PC-9 (cell line): ENCODE measurements at regions not wholly inside any gene's neighbourhood (a gene's known extent, or its start where the extent isn't known, plus 50 kb on each side); places are given as distances from the start of the nearest gene placed in this dataset.

Source experiments
- BruUV-seq: library from RNA; stranded (reverse); fragments of 400-500 nt; replicated peaks from 2 replicates; lab custom pipeline; 2021; lab: Mats Ljungman, UMichigan
- CTCF ChIA-PET: fragments of 300-600 bp; sonication (Branson Sonifier 250); formaldehyde crosslinking; loops from one replicate; lab custom pipeline; 2022; ENCODE audit warnings: antibody characterized with exemption; lab: Charles Lee
- POLR2A ChIA-PET: fragments of 300-600 bp; sonication (Branson Sonifier 250); formaldehyde crosslinking; loops from one replicate; lab custom pipeline; 2022; ENCODE audit warnings: antibody characterized with exemption; ENCODE audit not compliant: unreplicated experiment; lab: Charles Lee
- DNase-seq, 2 experiments: peaks; one replicate each; pipeline versions ENCODE4 v3.0.0 to v3.0.0-alpha.2; 2015 to 2022; ENCODE audit warnings: mixed read lengths in 1 of 2
- H2AFZ ChIP-seq: fragments of 200-600 bp; sonication (generic); 2 replicates; pipeline ENCODE4 v1.8.1; 2017; ENCODE audit warnings: antibody characterized with exemption
- H3F3A ChIP-seq: fragments of 200-600 bp; sonication (generic); 2 replicates; pipeline ENCODE4 v1.8.1; 2017; ENCODE audit warnings: antibody characterized with exemption, mild to moderate bottlenecking, low read depth; ENCODE audit not compliant: insufficient read depth
- H3K27ac ChIP-seq: fragments of 200-600 bp; sonication (generic); 2 replicates; pipeline ENCODE4 v1.6.1; 2016; ENCODE audit warnings: mixed run types
- H3K27me3 ChIP-seq: fragments of 200-600 bp; sonication (generic); 2 replicates; pipeline ENCODE4 v1.6.1; 2016; ENCODE audit warnings: low read depth, mixed run types; ENCODE audit not compliant: insufficient read depth
- H3K36me3 ChIP-seq: fragments of 200-600 bp; sonication (generic); 2 replicates; pipeline ENCODE4 v1.6.1; 2016; ENCODE audit warnings: low read depth, mixed run types
- H3K4me1 ChIP-seq: fragments of 200-600 bp; sonication (generic); replicated peaks from 2 replicates; pipeline ENCODE4 v1.6.1; 2016; ENCODE audit warnings: mixed run types; ENCODE audit not compliant: insufficient read depth
- H3K4me2 ChIP-seq: fragments of 200-600 bp; sonication (generic); 2 replicates; pipeline ENCODE4 v1.6.1; 2017; ENCODE audit warnings: mixed run types
- H3K4me3 ChIP-seq: fragments of 200-600 bp; sonication (generic); 2 replicates; pipeline ENCODE4 v1.6.1; 2016; ENCODE audit warnings: mixed run types
- H3K79me2 ChIP-seq: fragments of 200-600 bp; sonication (generic); 2 replicates; pipeline ENCODE4 v1.6.1; 2017; ENCODE audit warnings: low read depth, mixed run types
- H3K9me2 ChIP-seq: fragments of 200-600 bp; sonication (generic); 2 replicates; pipeline ENCODE4 v1.8.1; 2017; ENCODE audit warnings: mild to moderate bottlenecking; ENCODE audit not compliant: insufficient read depth
- H3K9me3 ChIP-seq: fragments of 200-600 bp; sonication (generic); 2 replicates; pipeline ENCODE4 v1.8.1; 2016; ENCODE audit warnings: low read depth; ENCODE audit not compliant: insufficient read depth
- H4K20me1 ChIP-seq: fragments of 200-600 bp; sonication (generic); 2 replicates; pipeline ENCODE4 v1.8.1; 2017; ENCODE audit not compliant: insufficient read depth
- EZH2 ChIP-seq: fragments of 200-600 bp; sonication (generic); IDR thresholded peaks from 2 replicates; pipeline ENCODE4 v1.8.0; 2017; ENCODE audit warnings: antibody characterized with exemption, low read depth
- intact Hi-C: fragments of 100-400 bp; cut with micrococcal nuclease; formaldehyde crosslinking; loops from one replicate; pipeline ENCODE4 v1.10.0; 2022; ENCODE audit not compliant: unreplicated experiment
- TF ChIP-seq, protein P1 (sequence below): fragments of 200-600 bp; sonication (generic); conservative IDR thresholded peaks from 2 replicates; pipeline ENCODE4 v1.6.1; 2017; ENCODE audit warnings: mixed run types, antibody characterized with exemption, mild to moderate bottlenecking, moderate library complexity

DNA sequence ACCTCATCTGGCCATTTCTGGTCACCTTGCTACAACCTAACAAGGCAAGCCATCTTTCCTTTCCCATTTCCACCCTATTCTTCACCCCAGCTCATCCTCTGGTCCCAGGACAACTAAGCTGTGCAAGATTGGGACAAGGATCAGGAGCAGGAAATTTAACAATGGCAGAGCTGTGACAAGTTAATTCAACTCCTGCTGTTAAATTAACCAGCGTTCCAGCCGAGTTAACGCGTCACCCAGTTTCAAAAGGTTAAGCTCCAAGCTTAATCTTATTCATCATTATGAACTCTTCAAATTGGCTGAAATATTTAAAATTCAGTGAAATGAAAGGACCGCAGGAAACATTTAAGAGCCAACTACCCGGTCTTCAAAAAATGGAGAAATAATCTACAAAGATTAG lies 231.9 kb downstream of the GRB14 start:
- DNase-seq, result no peak
- no peaks in the 10 kb centered on the region for H4K20me1 ChIP-seq
- H3K27ac ChIP-seq, result no peak overlapping the region
- no peak overlapping the region for H3K4me2 ChIP-seq
- TF ChIP-seq, protein P1, sequence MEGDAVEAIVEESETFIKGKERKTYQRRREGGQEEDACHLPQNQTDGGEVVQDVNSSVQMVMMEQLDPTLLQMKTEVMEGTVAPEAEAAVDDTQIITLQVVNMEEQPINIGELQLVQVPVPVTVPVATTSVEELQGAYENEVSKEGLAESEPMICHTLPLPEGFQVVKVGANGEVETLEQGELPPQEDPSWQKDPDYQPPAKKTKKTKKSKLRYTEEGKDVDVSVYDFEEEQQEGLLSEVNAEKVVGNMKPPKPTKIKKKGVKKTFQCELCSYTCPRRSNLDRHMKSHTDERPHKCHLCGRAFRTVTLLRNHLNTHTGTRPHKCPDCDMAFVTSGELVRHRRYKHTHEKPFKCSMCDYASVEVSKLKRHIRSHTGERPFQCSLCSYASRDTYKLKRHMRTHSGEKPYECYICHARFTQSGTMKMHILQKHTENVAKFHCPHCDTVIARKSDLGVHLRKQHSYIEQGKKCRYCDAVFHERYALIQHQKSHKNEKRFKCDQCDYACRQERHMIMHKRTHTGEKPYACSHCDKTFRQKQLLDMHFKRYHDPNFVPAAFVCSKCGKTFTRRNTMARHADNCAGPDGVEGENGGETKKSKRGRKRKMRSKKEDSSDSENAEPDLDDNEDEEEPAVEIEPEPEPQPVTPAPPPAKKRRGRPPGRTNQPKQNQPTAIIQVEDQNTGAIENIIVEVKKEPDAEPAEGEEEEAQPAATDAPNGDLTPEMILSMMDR, result no peak
- no peak for TF ChIP-seq EZH2
- no peaks in the 10 kb centered on the region for H3K9me3 ChIP-seq
- H2AFZ ChIP-seq, result no peak overlapping the region
- H3F3A ChIP-seq, result peaks cover 8% of the 10 kb centered on the region
- peaks cover 10% of the 10 kb centered on the region for H3K4me1 ChIP-seq
- no peaks in the 10 kb centered on the region for H3K79me2 ChIP-seq
- H3K36me3 ChIP-seq, result no peaks in the 10 kb centered on the region
- H3K4me3 ChIP-seq, result no peak overlapping the region
- no peaks in the 10 kb centered on the region for H3K27me3 ChIP-seq
- intact Hi-C loops, result loop anchor here (5.0 kb wide), 1 partner anchor 1042 kb away; no protein-coding TSS in a partner anchor
- H3K9me2 ChIP-seq, result no peaks in the 10 kb centered on the region
- ChIA-PET POLR2A (no interaction called here), CTCF (interaction anchor here (0.7 kb wide), 1 partner anchor 1087 kb away, joined by 5 read pairs; no protein-coding TSS in a partner anchor)
- no TSS peak for BruUV-seq

DNA sequence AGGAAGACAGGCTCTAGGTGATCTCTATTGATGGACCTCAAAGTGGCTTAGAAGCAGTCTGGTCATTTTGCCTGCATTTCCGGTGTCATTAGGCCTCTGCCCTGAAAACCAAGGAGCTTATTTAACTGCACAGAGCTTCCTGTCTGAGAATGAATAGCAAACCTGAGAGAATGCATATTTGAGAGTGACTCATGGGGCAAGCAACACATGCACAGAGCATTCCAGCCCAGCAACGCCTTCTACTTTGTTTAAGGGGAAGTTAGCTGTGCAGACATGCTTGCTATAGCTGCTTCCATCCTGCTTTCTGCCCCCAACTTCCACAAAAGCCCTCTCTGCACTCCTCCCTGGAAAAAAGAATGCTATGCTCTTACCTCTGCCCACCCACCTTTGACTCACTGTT lies 232.8 kb downstream of the GRB14 start:
- Histone ChIP-seq H3K4me1 (peaks cover 10% of the 10 kb centered on the region), H3K27ac (peak overlapping the region; percentile 58), H3K79me2 (no peaks in the 10 kb centered on the region), H3K9me3 (no peaks in the 10 kb centered on the region), H3F3A (peaks cover 8% of the 10 kb centered on the region), H4K20me1 (no peaks in the 10 kb centered on the region), H3K27me3 (no peaks in the 10 kb centered on the region), H3K4me3 (no peak overlapping the region; the same call in 1 of the 2 replicates), H3K36me3 (no peaks in the 10 kb centered on the region), H3K9me2 (no peaks in the 10 kb centered on the region), H3K4me2 (peak overlapping the region; percentile 49), H2AFZ (no peak overlapping the region)
- BruUV-seq, result no TSS peak
- intact Hi-C loops, result loop anchor here (5.0 kb wide), 1 partner anchor 1041 kb away; no protein-coding TSS in a partner anchor
- ChIA-PET CTCF (interaction anchor here (1.0 kb wide), 1 partner anchor 1040 kb away, joined by 3 read pairs; no protein-coding TSS in a partner anchor), POLR2A (interaction anchor here (0.6 kb wide), 3 partner anchors 233 to 1043 kb away, joined by 3 to 12 read pairs (median 5); partner anchors contain the start of gene GRB14)
- TF ChIP-seq, protein P1, result no peak
- no peak for TF ChIP-seq EZH2
- peak; percentile 56 to 74 for DNase-seq

DNA sequence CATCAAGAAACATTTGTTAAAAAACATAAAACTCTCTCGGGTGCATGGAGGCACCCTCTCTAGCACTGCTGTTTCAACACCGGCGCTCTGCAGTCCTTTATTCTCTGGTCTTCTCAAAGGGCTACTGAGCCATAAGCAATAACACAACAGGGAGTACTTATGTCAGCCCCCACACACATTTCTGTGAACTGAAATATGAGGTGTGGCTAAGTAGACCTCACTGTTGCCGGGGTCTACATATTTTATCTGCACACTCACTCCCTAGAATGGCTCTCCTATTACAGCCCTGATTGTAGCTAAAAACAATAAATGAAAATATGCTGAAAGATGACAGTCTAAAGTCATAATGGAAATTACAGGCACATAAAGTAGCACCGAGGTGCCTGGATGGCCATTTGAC lies 235.1 kb downstream of the GRB14 start:
- Histone ChIP-seq H4K20me1 (no peaks in the 10 kb centered on the region), H3K27me3 (no peaks in the 10 kb centered on the region), H3K4me2 (no peak overlapping the region), H3K4me1 (peaks cover 10% of the 10 kb centered on the region), H3K36me3 (no peaks in the 10 kb centered on the region), H3F3A (peaks cover 8% of the 10 kb centered on the region), H3K79me2 (no peaks in the 10 kb centered on the region), H3K4me3 (no peak overlapping the region), H3K27ac (no peak overlapping the region), H3K9me2 (no peaks in the 10 kb centered on the region), H3K9me3 (no peaks in the 10 kb centered on the region), H2AFZ (no peak overlapping the region)
- BruUV-seq, result no TSS peak
- POLR2A ChIA-PET, result no interaction called here
- no peak for TF ChIP-seq EZH2
- TF ChIP-seq, protein P1, result no peak
- CTCF ChIA-PET, result no interaction called here
- no peak for DNase-seq
- intact Hi-C loops, result loop anchor here (5.0 kb wide), 1 partner anchor 1039 kb away; no protein-coding TSS in a partner anchor
